ENCODE measurements at regions not wholly inside any gene's neighbourhood (a gene's known extent, or its start where the extent isn't known, plus 50 kb on each side); places are given as distances from the start of the nearest gene placed in this dataset.

DNA sequence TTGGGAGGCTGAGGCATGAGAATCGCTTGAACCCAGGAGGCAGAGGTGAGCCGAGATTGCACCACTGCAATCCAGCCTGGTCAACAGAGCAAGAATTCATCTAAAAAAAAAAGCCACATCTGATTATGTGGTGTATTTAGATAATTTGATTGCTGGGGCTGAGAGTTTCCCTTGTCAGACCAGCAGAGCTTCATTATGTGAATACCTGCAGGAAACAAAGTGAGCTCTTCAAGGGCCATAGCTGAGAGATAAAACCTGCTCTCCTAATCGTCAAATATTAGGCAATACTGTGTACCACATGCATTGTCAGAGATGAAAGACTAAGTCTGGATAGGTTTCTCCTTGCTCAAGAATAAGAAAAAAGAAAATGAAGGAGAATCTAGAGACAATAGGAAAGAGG, 800.0 kb upstream of the IGFBP7 start:
- no peaks in the 10 kb centered on the region for H3K4me1 ChIP-seq (ENCODE audit: control insufficient read depth in 1 of 2, low read depth in 2 of 2)
- H3K9me3 ChIP-seq: no peaks in the 10 kb centered on the region
- no peak overlapping the region for H3K4me3 ChIP-seq
- ATAC-seq (ENCODE audit: insufficient number of reproducible peaks, low FRiP score, low read depth) (no peak), DNase-seq (ENCODE audit: low spot score) (no peak)
- H3K27ac ChIP-seq: no peak overlapping the region
- no peaks in the 10 kb centered on the region for H3K27me3 ChIP-seq (replicated peaks; ENCODE audit: insufficient read depth)
- TF ChIP-seq, protein P1, sequence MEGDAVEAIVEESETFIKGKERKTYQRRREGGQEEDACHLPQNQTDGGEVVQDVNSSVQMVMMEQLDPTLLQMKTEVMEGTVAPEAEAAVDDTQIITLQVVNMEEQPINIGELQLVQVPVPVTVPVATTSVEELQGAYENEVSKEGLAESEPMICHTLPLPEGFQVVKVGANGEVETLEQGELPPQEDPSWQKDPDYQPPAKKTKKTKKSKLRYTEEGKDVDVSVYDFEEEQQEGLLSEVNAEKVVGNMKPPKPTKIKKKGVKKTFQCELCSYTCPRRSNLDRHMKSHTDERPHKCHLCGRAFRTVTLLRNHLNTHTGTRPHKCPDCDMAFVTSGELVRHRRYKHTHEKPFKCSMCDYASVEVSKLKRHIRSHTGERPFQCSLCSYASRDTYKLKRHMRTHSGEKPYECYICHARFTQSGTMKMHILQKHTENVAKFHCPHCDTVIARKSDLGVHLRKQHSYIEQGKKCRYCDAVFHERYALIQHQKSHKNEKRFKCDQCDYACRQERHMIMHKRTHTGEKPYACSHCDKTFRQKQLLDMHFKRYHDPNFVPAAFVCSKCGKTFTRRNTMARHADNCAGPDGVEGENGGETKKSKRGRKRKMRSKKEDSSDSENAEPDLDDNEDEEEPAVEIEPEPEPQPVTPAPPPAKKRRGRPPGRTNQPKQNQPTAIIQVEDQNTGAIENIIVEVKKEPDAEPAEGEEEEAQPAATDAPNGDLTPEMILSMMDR (IDR thresholded peaks at IDR 0.05): no peak
- H3K36me3 ChIP-seq: no peaks in the 10 kb centered on the region

DNA sequence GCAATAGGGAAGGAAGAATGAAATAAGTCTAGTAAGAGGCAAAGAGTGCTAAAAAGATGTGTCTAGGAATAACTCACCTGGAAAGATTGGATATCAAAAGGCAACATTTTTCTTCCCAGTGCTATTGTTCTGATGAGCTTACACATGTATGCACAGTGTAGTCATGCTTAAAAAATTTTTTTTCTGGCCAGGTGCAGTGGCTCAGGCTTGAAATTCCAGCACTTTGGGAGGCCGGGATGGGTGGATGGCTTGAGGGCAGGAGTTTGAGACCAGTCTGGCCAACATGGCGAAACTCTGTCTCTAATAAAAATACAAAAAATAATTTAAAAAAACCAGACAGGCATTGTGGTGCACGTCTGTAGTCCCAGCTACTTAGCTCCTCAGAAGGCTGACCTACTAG, 795.8 kb upstream of the IGFBP7 start:
- H3K4me3 ChIP-seq: no peak overlapping the region
- H3K27me3 ChIP-seq (replicated peaks; ENCODE audit: insufficient read depth): no peaks in the 10 kb centered on the region
- no peak for DNase-seq (ENCODE audit: low spot score)
- H3K9me3 ChIP-seq: no peaks in the 10 kb centered on the region
- no peak for ATAC-seq (ENCODE audit: insufficient number of reproducible peaks, low FRiP score, low read depth)
- TF ChIP-seq, protein P1 (IDR thresholded peaks at IDR 0.05): no peak
- no peaks in the 10 kb centered on the region for H3K36me3 ChIP-seq
- H3K4me1 ChIP-seq (ENCODE audit: control insufficient read depth in 1 of 2, low read depth in 2 of 2): no peaks in the 10 kb centered on the region
- H3K27ac ChIP-seq: no peak overlapping the region

DNA sequence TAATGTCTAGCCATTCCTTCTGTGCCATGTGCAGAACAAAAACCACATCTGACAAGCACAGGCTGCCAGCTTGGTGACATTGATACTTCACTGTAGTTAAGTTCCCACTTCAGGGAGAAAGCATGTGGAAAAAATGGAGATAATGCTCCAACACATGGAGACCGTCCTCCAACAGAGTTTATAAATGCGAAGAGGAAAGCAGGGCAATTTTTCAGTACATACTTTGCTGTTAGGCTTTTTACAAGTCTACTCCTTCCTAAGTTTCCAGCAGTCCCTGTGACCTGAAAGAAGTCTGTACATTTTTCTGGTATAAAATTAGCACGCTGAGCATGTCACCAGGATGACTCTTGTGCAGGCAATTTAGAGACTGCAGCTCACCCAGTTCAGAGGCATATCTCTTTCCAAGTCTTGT, 766.9 kb upstream of the IGFBP7 start:
- TF ChIP-seq, protein P1 (IDR thresholded peaks at IDR 0.05): no peak
- Histone ChIP-seq H3K27ac (no peak overlapping the region), H3K27me3 (replicated peaks; ENCODE audit: insufficient read depth) (no peaks in the 10 kb centered on the region), H3K4me3 (no peak overlapping the region), H3K36me3 (no peaks in the 10 kb centered on the region), H3K9me3 (no peaks in the 10 kb centered on the region), H3K4me1 (ENCODE audit: control insufficient read depth in 1 of 2, low read depth in 2 of 2) (peaks cover 3 to 17% of the 10 kb centered on the region in 2 donors)
- ATAC-seq (ENCODE audit: insufficient number of reproducible peaks, low FRiP score, low read depth): peak; percentile 50
- no peak for DNase-seq (ENCODE audit: low spot score)

DNA sequence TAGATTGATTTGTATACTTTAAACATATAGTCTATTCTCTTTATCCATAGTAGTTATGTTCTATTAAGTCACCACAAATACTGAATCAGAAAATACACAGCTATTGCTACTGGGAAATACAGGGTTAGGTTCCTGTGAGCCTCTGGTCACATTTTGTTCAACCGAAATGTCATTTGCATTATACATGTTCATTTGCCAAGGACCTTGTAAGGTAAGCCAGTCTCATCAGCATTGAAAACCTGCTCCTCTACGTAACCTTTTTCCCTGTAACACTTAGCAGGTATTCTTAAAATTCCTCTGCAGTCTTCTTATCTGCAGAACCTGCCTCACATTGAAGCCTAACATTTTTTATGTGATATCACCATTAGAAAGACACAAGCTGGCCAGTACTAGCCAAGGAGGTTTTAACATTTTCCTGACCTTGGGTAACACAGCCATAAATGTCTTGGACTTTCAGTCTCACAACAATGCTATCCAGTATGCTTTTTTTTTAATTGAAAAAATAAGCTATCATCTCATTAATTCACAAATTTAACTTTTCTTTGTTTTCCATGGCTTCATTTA, 765.7 kb upstream of the IGFBP7 start:
- no peaks in the 10 kb centered on the region for H3K36me3 ChIP-seq
- no peak overlapping the region for H3K27ac ChIP-seq
- DNase-seq (ENCODE audit: low spot score): no peak
- no peak overlapping the region for H3K4me3 ChIP-seq
- no peak for ATAC-seq (ENCODE audit: insufficient number of reproducible peaks, low FRiP score, low read depth)
- no peaks in the 10 kb centered on the region for H3K9me3 ChIP-seq
- TF ChIP-seq, protein P1 (IDR thresholded peaks at IDR 0.05): no peak
- H3K4me1 ChIP-seq (ENCODE audit: control insufficient read depth in 1 of 2, low read depth in 2 of 2): peaks cover 3 to 17% of the 10 kb centered on the region in 2 donors
- H3K27me3 ChIP-seq (replicated peaks; ENCODE audit: insufficient read depth): no peaks in the 10 kb centered on the region

DNA sequence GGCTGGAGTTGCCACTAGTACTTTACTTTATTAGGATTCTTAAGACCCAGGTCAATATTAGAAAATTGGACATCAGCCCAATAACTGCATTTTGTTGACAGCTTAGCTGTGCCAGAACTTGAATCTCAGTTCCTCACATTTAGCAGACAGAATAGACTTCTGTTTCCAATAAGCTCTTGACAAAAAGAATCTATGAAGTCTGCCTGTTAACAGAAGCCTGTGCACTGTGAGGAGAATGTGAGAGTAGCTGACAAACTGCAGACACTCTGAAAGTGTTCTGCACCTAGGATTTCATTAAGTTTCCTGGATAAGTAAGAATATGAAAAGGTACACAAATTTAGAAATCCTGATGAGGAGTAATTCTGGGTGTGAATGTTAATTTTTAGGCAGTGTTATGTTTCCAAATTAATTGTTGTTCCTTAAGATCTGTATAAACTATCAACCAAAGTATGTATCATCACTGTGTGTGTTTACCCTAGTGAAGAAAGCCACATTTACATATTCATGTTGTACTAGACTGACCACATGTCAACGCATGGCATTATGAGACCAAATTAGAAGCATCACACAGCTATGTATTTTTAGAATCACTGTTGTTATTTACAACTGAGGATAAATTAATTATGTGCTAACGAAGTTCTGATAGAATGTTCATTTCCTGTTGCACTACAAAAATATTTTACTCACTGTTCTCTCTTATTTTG, 756.4 kb upstream of the IGFBP7 start:
- Histone ChIP-seq H3K4me1 (ENCODE audit: control insufficient read depth in 1 of 2, low read depth in 2 of 2) (peaks cover 3 to 13% of the 10 kb centered on the region in 2 donors), H3K9me3 (no peaks in the 10 kb centered on the region), H3K27me3 (replicated peaks; ENCODE audit: insufficient read depth) (no peaks in the 10 kb centered on the region), H3K36me3 (no peaks in the 10 kb centered on the region), H3K4me3 (no peak overlapping the region), H3K27ac (no peak overlapping the region)
- ATAC-seq (ENCODE audit: insufficient number of reproducible peaks, low FRiP score, low read depth): no peak
- DNase-seq (ENCODE audit: low spot score): no peak
- TF ChIP-seq, protein P1 (IDR thresholded peaks at IDR 0.05): no peak

All from thoracic aorta (tissue), 2 donors.